GM19467 (cell line): ENCODE measurements at regions not wholly inside any gene's neighbourhood (a gene's known extent, or its start where the extent isn't known, plus 50 kb on each side); places are given as distances from the start of the nearest gene placed in this dataset.

Experiments
- ATAC-seq: cut with Tn5 transposase; IDR thresholded peaks from one replicate; pipeline ENCODE4 v1.9.1; 2021; ENCODE audit warnings: mild to moderate bottlenecking, moderate library complexity; ENCODE audit not compliant: unreplicated experiment

DNA sequence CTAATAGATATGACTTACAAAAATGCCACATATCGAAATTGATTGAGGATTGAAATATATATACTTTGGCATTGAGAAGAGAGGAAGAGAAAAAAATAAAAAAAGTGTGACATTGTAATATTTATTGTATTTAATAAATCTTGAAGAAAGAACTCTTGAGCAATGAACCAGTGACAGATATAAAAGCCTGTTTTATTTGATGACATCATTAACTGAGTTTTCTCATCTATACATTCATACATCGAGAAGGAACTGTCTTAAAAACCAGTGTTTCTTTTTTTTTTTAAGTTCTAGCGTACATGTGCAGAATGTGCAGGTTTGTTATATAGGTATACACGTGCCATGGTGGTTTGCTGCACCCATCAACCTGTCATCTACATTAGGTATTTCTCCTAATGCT is 368.2 kb downstream of the SNAPC1 start:
- no peak for ATAC-seq

DNA sequence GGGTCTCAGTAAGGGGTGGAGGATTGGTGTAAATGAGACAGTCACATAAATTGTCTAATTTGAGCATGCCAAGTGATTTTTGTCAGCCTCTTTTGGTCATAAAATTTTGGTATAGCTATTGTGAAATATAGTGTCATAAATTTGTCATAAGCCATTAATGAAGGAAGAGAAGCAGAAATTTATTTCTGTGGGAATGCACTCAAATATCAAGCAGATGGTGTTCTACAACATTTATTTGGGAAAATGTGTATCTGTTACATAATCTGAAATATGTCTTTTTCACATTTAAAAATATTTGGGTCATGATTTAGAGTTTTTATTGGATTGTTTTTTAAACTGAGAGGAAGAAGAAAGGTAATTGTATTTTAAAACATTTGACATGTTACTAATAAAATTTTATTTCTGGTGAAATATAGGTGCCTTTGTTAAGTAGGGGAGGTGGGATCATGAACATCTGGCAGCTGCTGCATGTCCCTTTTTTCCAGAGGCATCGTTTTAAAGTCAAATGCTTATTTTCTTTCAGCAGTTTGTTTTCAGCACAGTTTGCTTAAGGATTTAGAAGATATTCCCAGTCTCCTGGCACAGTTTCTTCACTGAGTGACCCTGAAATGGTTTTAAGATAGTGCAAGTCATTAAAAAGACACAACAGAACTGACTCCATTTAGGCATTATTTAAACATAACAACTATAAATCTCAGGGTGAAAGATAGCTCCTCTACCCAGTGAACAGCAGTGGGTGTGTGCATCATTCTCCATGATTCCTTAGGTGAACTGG is 371.7 kb downstream of the SNAPC1 start:
- ATAC-seq: no peak

- no peak for ATAC-seq
Observed at GRCh38 chr14:62138593-62138992, 376.4 kb downstream of the SNAPC1 start.

GRCh38 chr14:62141139-62141538 is 378.9 kb downstream of the SNAPC1 start:
- no peak for ATAC-seq

GRCh38 chr14:62143245-62143644 is 381.0 kb downstream of the SNAPC1 start:
- no peak for ATAC-seq

DNA sequence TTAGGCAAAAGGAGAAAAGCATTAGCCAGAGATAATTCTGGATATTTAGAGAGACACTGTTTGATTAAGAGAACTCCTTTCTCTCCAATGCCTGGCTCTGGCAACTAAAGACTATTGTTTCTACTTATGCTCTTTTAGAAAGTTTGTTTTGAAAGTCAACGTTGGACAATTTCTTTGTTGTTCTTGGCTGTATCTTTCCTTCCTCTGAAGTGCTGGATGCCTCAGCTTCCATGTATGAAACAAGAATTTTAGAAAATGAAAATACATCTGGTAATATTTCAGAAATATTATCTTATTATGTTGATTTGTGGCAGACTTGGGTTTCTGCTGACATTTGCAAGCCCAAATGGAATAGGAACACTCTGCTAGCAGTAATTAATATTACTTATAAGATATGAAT is 382.6 kb downstream of the SNAPC1 start:
- ATAC-seq: no peak

GRCh38 chr14:62146030-62146429 is 383.8 kb downstream of the SNAPC1 start:
- ATAC-seq: no peak

DNA sequence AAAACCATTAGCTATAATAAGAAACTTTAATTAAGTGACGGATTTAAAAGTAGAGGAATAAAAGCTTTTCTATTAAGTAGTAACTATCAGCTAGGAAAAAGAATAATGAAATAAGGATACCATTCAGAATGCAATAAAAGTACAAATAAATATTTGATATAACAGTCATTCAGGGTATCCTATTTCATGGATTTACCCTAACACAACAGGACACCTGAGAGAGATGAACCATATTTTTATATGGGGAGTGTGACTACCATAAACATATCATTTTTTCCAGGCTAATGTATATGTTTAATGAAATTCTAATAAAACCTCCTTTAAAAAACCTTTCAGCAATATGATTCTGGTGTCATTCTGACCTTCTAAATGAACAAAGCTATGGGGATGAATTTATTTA is 393.8 kb downstream of the SNAPC1 start:
- no peak for ATAC-seq

- no peak for ATAC-seq
Observed at GRCh38 chr14:62158779-62159178, 396.6 kb downstream of the SNAPC1 start.

DNA sequence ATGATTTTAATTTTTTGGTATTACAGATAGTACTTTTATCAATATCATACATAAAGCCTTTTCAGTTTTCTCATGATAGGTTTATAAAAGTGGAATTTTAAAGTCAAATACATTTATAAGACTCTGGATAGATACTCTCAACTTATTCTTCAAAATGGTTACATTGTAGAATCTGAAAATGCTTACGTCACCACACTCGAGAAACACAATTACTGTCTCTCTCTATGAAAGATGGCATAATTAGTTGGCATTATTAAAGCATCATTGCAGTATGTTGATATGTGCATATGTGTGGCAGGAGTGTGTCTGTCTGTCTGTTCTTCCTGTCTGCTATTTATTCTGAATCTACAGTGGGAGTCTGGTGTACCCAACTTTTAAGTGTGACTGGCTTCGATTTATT is 397.1 kb downstream of the SNAPC1 start:
- ATAC-seq: no peak

- no peak for ATAC-seq
Observed at GRCh38 chr14:62162998-62163589, 400.9 kb downstream of the SNAPC1 start.

- no peak for ATAC-seq
Observed at GRCh38 chr14:62168564-62169155, 406.4 kb downstream of the SNAPC1 start.

DNA sequence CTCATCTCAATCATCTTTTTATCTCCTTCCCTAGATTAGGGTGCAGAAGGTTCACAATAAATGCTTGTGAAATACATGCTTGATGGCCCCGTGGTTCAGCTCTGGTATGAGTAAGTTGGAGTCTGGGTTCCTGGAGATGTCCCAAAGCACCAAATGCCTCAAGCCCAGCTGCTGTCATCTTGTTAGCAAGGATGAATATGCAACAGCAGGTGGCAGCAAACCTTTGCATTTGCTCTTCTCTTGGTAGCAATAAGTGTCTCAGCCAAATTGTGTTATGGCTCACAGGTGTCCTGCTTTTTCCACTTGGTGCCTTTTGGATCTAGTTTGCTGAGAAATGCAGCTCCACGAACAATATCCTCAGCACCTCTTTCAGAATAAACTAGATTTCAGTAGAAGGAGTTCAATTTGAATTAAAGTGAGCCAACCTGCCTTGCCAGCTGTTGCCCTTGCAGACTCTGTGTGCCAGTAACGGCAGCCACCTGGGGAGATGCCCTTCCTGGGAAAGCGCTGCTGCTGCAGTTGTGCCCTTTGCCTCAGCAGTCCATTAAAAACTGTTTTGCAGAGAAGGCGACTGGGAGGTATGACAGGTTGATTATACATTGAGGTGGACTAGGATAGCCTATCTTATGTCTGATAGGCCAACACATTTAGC is 417.3 kb downstream of the SNAPC1 start:
- no peak for ATAC-seq

DNA sequence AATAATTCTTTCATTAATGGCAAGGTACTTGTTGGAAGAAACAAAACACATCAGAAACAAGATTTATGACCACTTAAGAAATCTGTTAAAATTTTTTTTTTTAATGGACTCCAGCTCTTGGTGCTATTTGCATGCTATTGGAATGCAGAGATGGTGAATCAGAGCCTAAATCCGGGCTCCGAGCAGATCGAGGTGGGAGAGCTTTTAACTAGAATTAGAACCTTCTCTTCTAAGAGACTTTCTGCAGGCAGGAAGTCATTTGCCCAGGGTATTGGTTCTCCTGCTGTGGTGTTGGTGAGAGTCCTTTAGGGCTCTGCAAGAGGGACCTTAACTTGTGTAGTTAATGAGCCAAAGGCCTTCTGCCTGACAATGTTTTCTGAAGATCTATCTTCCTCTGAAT is 419.4 kb downstream of the SNAPC1 start:
- no peak for ATAC-seq

- no peak for ATAC-seq
Observed at GRCh38 chr14:62185078-62185477, 422.9 kb downstream of the SNAPC1 start.

DNA sequence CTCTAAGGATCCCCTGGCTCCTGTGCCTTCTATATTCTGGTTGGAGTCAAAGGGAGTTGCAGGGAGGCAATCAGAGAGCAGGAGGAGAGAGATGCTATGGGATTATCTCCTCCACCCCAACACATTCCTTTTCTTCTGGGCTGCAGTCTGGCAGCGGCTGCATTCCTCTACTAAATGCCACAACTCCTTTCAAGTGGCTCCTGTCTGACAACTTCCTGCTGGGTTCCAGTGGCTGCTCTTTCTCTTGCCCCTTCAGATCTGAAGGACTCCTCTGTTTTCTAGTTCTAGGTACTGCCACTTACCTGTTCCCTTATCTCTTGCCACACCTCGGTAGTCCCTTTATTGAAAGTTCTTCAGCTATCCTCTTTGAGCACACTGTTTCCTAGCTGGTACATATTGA is 425.0 kb downstream of the SNAPC1 start:
- no peak for ATAC-seq

GRCh38 chr14:62189698-62190097 is 427.5 kb downstream of the SNAPC1 start:
- ATAC-seq: no peak

GRCh38 chr14:62206456-62206855 is 444.2 kb downstream of the SNAPC1 start:
- ATAC-seq: no peak

- no peak for ATAC-seq
Observed at GRCh38 chr14:62209287-62209899, 447.2 kb downstream of the SNAPC1 start.

GRCh38 chr14:62213516-62213915 is 451.3 kb downstream of the SNAPC1 start:
- no peak for ATAC-seq

- no peak for ATAC-seq
Observed at GRCh38 chr14:62216121-62216520, 453.9 kb downstream of the SNAPC1 start.
